ENCODE measurements at regions not wholly inside any gene's neighbourhood (a gene's known extent, or its start where the extent isn't known, plus 50 kb on each side); places are given as distances from the start of the nearest gene placed in this dataset.

GRCh38 chr1:216826214-216826613 is 103.0 kb upstream of the ESRRG start:
- intact Hi-C loops (cut with DNase I): no loop called here
- H3K4me1 ChIP-seq (replicated peaks): no peaks in the 10 kb centered on the region
- 95% methylated on average over 4 of the region's 4 CpGs for WGBS
- H3K27me3 ChIP-seq (replicated peaks; ENCODE audit: insufficient read depth): no peaks in the 10 kb centered on the region
- no peak overlapping the region for H3K4me3 ChIP-seq
- H3K9me3 ChIP-seq: no peaks in the 10 kb centered on the region
- H3K36me3 ChIP-seq: no peaks in the 10 kb centered on the region
- no peak for DNase-seq (ENCODE audit: low spot score)
- H3K27ac ChIP-seq: no peak overlapping the region
- TF ChIP-seq POLR2A (IDR thresholded peaks at IDR 0.05) (no peak), CTCF (IDR thresholded peaks at IDR 0.05) (no peak), POLR2AphosphoS5 (IDR thresholded peaks at IDR 0.05) (no peak)

GRCh38 chr1:216825557-216825956 is 102.3 kb upstream of the ESRRG start:
- Histone ChIP-seq H3K9me3 (no peaks in the 10 kb centered on the region), H3K4me3 (no peak overlapping the region), H3K36me3 (no peaks in the 10 kb centered on the region), H3K27ac (no peak overlapping the region), H3K4me1 (replicated peaks) (no peaks in the 10 kb centered on the region), H3K27me3 (replicated peaks; ENCODE audit: insufficient read depth) (no peaks in the 10 kb centered on the region)
- intact Hi-C loops (cut with DNase I): no loop called here
- TF ChIP-seq POLR2A (IDR thresholded peaks at IDR 0.05): no peak
- TF ChIP-seq CTCF (IDR thresholded peaks at IDR 0.05): no peak
- no peak for TF ChIP-seq POLR2AphosphoS5 (IDR thresholded peaks at IDR 0.05)
- 96% methylated on average over 2 of the region's 2 CpGs for WGBS
- no peak for DNase-seq (ENCODE audit: low spot score)

GRCh38 chr1:216824511-216824910 is 101.3 kb upstream of the ESRRG start:
- Histone ChIP-seq H3K27ac (no peak overlapping the region), H3K9me3 (no peaks in the 10 kb centered on the region), H3K27me3 (replicated peaks; ENCODE audit: insufficient read depth) (no peaks in the 10 kb centered on the region), H3K4me1 (replicated peaks) (no peaks in the 10 kb centered on the region), H3K36me3 (no peaks in the 10 kb centered on the region), H3K4me3 (no peak overlapping the region)
- intact Hi-C loops (cut with DNase I): no loop called here
- TF ChIP-seq POLR2AphosphoS5 (IDR thresholded peaks at IDR 0.05) (no peak), CTCF (IDR thresholded peaks at IDR 0.05) (no peak), POLR2A (IDR thresholded peaks at IDR 0.05) (no peak)
- DNase-seq (ENCODE audit: low spot score): no peak
- over 99% methylated on average over 3 of the region's 3 CpGs for WGBS

GRCh38 chr1:216823731-216824130 is 100.5 kb upstream of the ESRRG start:
- Histone ChIP-seq H3K27me3 (replicated peaks; ENCODE audit: insufficient read depth) (no peaks in the 10 kb centered on the region), H3K27ac (no peak overlapping the region), H3K4me3 (no peak overlapping the region), H3K4me1 (replicated peaks) (no peaks in the 10 kb centered on the region), H3K9me3 (no peaks in the 10 kb centered on the region), H3K36me3 (no peaks in the 10 kb centered on the region)
- TF ChIP-seq CTCF (IDR thresholded peaks at IDR 0.05): no peak
- no peak for TF ChIP-seq POLR2AphosphoS5 (IDR thresholded peaks at IDR 0.05)
- no peak for TF ChIP-seq POLR2A (IDR thresholded peaks at IDR 0.05)
- intact Hi-C loops (cut with DNase I): no loop called here
- no peak for DNase-seq (ENCODE audit: low spot score)
- 98% methylated on average over 2 of the region's 2 CpGs for WGBS

GRCh38 chr1:216822480-216822879 is 99.3 kb upstream of the ESRRG start:
- intact Hi-C loops (cut with DNase I): no loop called here

More at GRCh38 chr1:216822480-216822879, 99.3 kb upstream of the ESRRG start:
- H3K9me3 ChIP-seq: no peaks in the 10 kb centered on the region
- TF ChIP-seq POLR2AphosphoS5 (IDR thresholded peaks at IDR 0.05) (no peak), CTCF (IDR thresholded peaks at IDR 0.05) (no peak), POLR2A (IDR thresholded peaks at IDR 0.05) (no peak)
- no peaks in the 10 kb centered on the region for H3K4me1 ChIP-seq (replicated peaks)
- H3K36me3 ChIP-seq: no peaks in the 10 kb centered on the region
- no peak overlapping the region for H3K4me3 ChIP-seq
- no peaks in the 10 kb centered on the region for H3K27me3 ChIP-seq (replicated peaks; ENCODE audit: insufficient read depth)
- no peak overlapping the region for H3K27ac ChIP-seq
- DNase-seq (ENCODE audit: low spot score): no peak

Measured in prostate gland (tissue), 2 donors.